Sciatic nerve (tissue), 2 donors: ENCODE measurements at regions not wholly inside any gene's neighbourhood (a gene's known extent, or its start where the extent isn't known, plus 50 kb on each side); places are given as distances from the start of the nearest gene placed in this dataset.
"Not testable (repeated sequence)": the region's sequence is repeated elsewhere in the genome, so short reads cannot be mapped to it uniquely, and the experiment has no call there.

Experiments
- ATAC-seq: fragments of 200-7000 bp; cut with Tn5 transposase; one replicate; pipeline ENCODE4 v1.9.1; 2020; ENCODE audit warnings: mild to moderate bottlenecking, moderate library complexity
- DNase-seq: peaks from one replicate; pipeline ENCODE4 v3.0.0-alpha.2; 2020; ENCODE audit warnings: low spot score
- intact Hi-C: fragments of 100-400 bp; cut with DNase I; formaldehyde crosslinking; loops from one replicate; pipeline ENCODE4 v1.14.2; 2022
- donor health status: DM: no; HTN: no; CAD: no.
- donor health status: DM: no; HTN: no; CAD: no.

DNA sequence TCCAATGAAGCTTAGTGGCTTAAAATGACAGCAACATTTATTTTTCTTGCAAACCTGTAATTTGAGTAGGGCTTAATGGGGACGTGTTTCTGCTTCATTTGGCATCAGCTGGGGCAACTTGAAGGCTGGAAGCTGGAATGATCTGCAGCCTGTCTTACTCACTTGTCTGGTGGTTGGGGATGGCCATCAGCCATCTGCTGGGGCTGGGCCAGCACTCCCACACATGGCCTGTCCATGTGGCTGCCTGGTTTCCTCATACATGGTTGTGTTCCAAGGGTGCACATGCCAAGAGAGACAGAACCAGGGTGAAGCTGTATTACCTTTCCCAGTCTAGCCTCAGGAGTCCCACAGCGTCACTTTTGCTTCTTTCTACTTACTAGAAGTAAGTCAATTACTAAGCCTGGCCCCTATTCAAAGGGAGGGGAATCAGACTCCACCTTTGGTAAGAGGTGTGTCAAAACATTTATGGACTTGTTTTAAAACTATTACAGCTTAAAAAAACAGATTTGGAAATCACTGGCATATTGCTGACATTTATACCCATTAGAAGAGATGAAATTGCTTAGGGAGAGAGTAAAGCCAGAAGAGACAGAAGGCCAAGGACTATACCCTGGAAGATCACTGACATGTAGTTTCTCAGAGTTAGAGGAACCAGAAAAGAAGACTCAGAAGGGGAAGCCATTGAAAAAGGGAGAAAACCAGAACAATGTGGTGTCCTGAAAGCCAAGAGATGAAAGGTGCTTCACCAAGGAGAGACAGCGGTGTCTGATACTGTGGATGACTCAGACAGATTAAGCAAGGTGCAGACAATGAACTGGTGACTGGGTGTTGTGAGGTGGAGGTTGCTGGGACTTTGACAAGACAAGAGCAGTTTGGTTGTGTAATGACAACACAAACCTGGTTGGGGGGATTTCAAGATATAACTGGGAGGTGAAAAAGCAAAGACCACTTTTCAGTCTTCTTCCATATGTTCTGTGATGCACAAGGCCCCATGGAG lies 345.2 kb downstream of the GJA1 start:
- intact Hi-C loops: no loop called here
- ATAC-seq (peak; percentile 96), DNase-seq (peak; percentile 84)

DNA sequence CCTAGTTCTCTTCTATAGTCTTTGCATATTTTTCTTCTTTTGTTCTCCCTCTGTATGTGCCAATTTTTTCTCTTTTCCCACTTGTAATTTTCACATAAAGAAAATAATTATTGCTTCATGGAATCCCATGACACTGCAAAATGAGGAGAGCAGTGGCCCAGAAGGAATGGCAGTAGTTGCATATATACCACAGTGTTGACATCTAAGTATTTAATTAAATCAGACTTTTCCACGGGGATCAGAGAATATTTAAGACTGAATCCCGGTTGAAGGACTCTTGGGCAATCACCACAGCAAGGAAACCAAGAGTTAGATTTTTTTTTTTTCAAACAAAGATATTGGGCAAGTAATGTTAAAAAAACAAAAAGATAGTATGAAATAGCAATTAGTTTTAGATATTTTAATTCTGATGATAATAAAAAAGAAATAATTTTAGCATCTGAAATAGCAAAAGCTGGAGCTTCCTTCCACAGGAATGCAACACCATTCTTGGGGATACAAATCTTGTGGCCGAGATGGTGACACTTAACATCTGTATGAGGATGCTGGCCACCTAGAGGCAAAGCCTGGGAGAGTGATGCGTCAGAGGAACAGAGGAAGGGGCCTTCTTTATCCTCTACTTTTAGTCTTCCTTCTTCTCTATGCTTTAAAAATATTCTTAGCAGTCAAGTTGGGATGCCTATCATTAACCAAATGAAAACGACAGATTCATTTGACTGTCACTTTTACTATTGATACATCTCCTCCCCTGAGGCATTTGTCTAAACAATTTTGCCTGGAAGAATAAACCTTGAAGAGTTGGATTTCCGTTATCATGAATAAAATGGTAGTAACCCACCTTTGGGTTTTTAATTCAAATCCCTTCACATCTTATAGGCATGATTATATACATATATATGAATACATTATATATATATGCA lies 356.2 kb downstream of the GJA1 start:
- ATAC-seq (no peak), DNase-seq (no peak)
- intact Hi-C loops: no loop called here

DNA sequence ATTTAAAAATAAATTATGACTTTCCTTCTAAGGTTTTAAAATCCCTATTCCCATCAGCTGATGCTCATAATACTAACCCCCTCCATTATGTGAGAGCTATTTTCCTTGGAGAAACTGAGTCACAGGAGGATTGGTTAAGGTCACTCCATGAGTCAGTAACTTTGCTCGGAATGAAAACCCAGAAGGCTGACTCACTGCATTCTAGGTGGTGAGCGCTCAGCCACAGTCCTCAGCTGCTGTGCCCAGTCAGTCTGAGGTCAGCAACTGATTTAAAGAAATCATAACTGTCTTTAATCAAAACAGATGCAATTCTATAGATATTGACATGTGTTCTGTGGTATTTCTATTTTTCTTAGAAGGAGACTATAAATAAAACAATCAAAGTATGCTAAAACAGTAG lies 359.2 kb downstream of the GJA1 start:
- intact Hi-C loops: no loop called here
- DNase-seq: no peak
- no peak for ATAC-seq

- intact Hi-C loops, ATAC-seq, DNase-seq: not testable (repeated sequence)
Observed at GRCh38 chr6:121797598-121797997, 362.2 kb downstream of the GJA1 start.

- intact Hi-C loops, ATAC-seq, DNase-seq: not testable (repeated sequence)
Observed at GRCh38 chr6:121798126-121798525, 362.7 kb downstream of the GJA1 start.

DNA sequence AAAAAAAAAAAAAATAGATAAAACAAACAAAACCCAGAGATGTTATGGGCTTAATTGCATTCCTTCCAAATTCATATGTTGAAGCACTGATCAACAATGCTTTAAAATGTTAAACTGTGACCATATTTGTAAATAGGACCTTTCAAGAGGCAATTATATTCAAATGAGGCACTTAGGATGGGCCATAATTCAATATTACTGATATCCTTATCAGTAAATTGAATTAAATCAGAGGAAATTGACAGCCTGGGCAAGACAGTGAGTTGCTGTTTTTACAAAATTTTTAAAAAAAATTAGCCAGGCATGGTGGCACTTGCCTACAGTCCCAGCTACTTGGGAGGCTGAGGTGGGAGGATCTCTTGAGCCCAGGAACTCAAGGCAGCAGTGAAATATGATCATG lies 364.1 kb downstream of the GJA1 start:
- no peak for DNase-seq
- ATAC-seq: no peak
- intact Hi-C loops: no loop called here

- DNase-seq (no peak), ATAC-seq (no peak)
- intact Hi-C loops: no loop called here
Observed at GRCh38 chr6:121800047-121800446, 364.6 kb downstream of the GJA1 start.

GRCh38 chr6:121806116-121806515 lies 370.7 kb downstream of the GJA1 start:
- intact Hi-C loops: no loop called here
- no peak for ATAC-seq
- no peak for DNase-seq

- intact Hi-C loops: no loop called here
- DNase-seq (no peak), ATAC-seq (peak; percentile 24)
Observed at GRCh38 chr6:121809211-121809610, 373.8 kb downstream of the GJA1 start.

DNA sequence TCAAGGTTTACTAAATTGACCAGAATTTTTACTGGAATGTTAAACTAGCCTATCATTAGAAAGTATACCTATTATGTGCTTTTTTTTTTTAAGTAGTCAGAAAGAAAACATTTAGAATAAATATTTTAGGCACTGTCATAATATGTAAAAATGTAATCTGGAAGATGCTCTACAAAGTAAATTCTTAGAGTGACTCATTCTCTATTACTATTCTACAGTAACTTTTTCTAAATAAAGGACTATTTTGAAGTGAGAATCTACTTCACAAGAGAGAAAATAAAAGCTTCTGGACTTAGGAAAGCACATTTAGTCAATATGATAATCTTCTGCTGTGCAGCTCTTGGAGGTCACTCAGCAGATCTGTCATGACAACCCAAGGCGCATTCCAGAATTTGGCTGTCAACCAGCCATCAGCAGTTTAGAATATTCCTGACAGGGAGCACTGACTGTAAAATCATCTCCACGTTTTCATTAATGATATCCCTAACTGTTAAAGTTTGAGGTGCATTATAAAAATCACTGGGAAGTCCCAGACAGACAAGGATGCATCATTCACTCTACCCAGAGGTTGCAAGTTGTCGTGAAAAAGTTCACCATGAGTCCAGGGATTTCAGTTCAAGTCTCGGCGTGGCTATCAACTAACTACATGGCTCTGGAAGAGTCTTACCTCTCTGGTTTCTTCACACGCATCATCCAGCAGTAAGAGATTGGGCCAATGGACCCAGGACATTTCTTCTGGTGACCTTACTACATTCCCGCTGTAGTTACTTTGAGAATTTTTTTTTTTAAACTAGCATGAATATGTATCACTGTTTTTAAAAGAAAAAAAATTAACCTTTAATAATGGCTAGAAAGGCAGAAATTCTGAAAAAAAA lies 374.9 kb downstream of the GJA1 start:
- ATAC-seq: no peak
- intact Hi-C loops: no loop called here

GRCh38 chr6:121811106-121811505 lies 375.7 kb downstream of the GJA1 start:
- no peak for DNase-seq
- intact Hi-C loops: no loop called here
- no peak for ATAC-seq

More for the DNA sequence above, 374.9 kb downstream of the GJA1 start:
- no peak for DNase-seq

GRCh38 chr6:121816361-121816760 lies 380.9 kb downstream of the GJA1 start:
- no peak for ATAC-seq
- intact Hi-C loops: no loop called here
- DNase-seq: no peak

DNA sequence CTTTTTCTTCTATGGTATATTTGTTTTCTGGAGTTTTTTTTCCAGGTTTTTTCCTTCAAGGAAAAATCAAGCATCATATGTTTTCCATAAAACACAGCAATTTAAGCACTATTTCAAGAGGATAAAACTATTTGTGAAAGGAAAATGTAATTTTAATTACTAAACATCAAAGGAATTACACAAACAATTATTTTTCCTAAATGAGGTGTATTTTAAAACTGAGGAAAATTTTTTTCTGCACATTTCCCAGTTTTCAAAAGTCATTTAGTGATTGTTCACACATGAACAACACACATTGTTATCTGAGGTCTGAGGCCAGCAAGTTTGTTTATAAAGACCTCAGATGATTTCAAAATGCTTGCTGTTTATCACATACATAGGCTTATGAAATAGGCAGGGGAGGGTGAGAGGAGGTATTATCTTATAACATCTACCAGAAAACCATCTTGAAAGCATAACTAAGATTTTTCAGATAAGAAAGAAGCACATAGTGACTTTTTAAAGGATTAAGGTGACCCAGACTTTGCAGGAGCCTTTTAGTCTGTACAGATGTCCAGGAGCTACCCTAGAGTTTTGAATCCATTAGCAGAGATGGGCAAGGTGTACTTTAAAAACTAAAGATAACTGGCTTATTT lies 381.6 kb downstream of the GJA1 start:
- ATAC-seq: no peak
- DNase-seq: no peak
- intact Hi-C loops: no loop called here

DNA sequence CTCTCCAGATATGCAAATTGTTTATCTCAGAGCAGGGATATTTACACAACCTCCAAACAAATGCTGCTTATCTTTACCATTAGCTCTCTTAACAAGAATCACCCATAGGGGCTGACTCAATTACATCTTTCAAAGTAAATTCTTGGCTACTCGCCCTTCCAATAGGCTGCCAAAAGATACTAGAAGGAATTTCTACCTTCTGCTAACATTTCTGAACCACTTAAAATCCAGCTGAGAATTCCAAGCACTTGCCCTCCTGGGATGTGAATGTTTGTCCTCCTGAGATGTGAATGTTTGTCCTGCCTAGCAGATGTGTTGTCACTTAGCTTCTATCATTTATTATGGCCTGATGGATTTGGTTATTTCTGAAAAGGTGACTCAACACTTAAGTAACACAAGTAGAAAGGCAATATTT lies 388.0 kb downstream of the GJA1 start:
- intact Hi-C loops: no loop called here
- ATAC-seq: no peak
- DNase-seq: no peak

DNA sequence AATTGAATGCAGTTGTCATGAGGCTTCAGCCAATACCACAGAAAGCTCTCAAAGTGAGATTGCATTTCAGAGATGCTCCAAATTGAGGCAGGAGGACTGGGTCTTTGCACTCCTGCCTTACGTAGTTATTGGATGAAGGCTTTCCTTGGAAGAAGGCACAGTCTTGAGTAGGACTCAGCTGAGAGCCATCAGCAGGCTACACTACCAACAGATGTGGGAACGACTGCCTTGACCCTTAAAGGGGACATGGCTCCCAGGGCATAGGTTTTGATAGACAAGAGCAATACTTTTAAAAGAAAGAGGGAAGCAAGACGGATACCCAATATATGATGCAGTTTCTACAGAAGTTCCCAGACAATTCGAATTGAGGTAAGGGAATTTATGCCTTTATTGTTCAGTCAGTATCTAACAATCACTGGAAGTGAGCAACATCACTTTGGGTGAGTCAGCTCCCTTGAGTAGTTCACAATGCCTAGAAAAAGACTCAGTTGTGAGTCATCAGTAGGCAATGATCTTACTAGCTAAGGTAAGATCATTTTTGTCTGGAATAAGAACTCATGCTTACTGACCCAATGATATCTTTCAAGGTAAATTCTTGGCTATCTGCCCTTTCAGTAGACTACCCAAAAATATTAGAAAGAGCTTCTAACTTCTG lies 390.8 kb downstream of the GJA1 start:
- intact Hi-C loops: no loop called here
- ATAC-seq: no peak

GRCh38 chr6:121828146-121828886 lies 392.9 kb downstream of the GJA1 start:
- intact Hi-C loops: no loop called here
- ATAC-seq (peak; percentile 29), DNase-seq (no peak)

More for the DNA sequence above, 390.8 kb downstream of the GJA1 start:
- no peak for DNase-seq

- peak; percentile 59 for ATAC-seq
- intact Hi-C loops: no loop called here
- DNase-seq: no peak
Observed at GRCh38 chr6:121830736-121831135, 395.3 kb downstream of the GJA1 start.
